ENCODE measurements at regions not wholly inside any gene's neighbourhood (a gene's known extent, or its start where the extent isn't known, plus 50 kb on each side); places are given as distances from the start of the nearest gene placed in this dataset.

- intact Hi-C loops (cut with micrococcal nuclease), result no loop called here
- dilution Hi-C loops (cut with MboI; ENCODE audit: extremely low pct_ligation_motif_present, low sequenced_read_pairs), result no loop called here
- Histone ChIP-seq H3K36me3 (ENCODE audit: control insufficient read depth in 2 of 2, extremely low read depth in 1 of 2, insufficient read depth in 2 of 2, low read length in 2 of 2) (no peaks in the 10 kb centered on the region), H3K9me1 (replicated peaks; ENCODE audit: control insufficient read depth, extremely low read depth, insufficient read depth, low read length) (no peaks in the 10 kb centered on the region), H3K4me2 (ENCODE audit: insufficient read depth, low read length) (no peak overlapping the region), H3K79me2 (ENCODE audit: control insufficient read depth, insufficient read depth, low read length) (no peaks in the 10 kb centered on the region), H3K27ac (ENCODE audit: insufficient read depth, low read depth, low read length) (no peak overlapping the region), H3K9me3 (replicated peaks; ENCODE audit: control insufficient read depth, insufficient read depth, low read length) (no peaks in the 10 kb centered on the region), H3K4me1 (ENCODE audit: control insufficient read depth, extremely low read depth, insufficient read depth, low read length) (no peaks in the 10 kb centered on the region), H4K20me1 (replicated peaks; ENCODE audit: control insufficient read depth, extremely low read depth, insufficient read depth, low read length) (no peaks in the 10 kb centered on the region), H3K27me3 (ENCODE audit: control insufficient read depth in 2 of 2, insufficient read depth in 2 of 2, low read length in 2 of 2) (no peaks in the 10 kb centered on the region), H2AFZ (ENCODE audit: low read depth, low read length) (no peak overlapping the region), H3K4me3 (replicated peaks in 1 of 3; ENCODE audit: insufficient read depth in 1 of 3, low read depth in 1 of 3, low read length in 3 of 3) (no peak overlapping the region), H3K9ac (replicated peaks; ENCODE audit: extremely low read depth, insufficient read depth, low read length) (no peak overlapping the region)
- ChIA-PET CTCF (no interaction called here), POLR2A (no interaction called here)
- FAIRE-seq, result no peak
- DNase-seq (ENCODE audit: low read depth, low spot score), result no peak
- TF ChIP-seq FOS (IDR thresholded peaks at IDR 0.05; ENCODE audit: borderline replicate concordance, insufficient read depth, low read length) (no peak), MYC (IDR thresholded peaks at IDR 0.05; ENCODE audit: low read depth, low read length) (no peak), POLR2AphosphoS5 (IDR thresholded peaks at IDR 0.05; ENCODE audit: insufficient read depth, low read depth, low read length) (no peak), GATA2 (IDR thresholded peaks at IDR 0.05; ENCODE audit: insufficient read depth, insufficient read length, low read depth, low read length) (no peak), JUN (IDR thresholded peaks at IDR 0.05; ENCODE audit: borderline replicate concordance, insufficient read depth, insufficient read length, low read depth) (no peak), EZH2 (IDR thresholded peaks at IDR 0.05; ENCODE audit: borderline replicate concordance, low read depth, low read length, severe bottlenecking) (no peak)
- no TSS peak for BruUV-seq (replicated peaks)
These were observed 130.0 kb downstream of the CPZ start for GRCh38 chr4:8722556-8722955.

- no peak overlapping the region for H3K27ac ChIP-seq (ENCODE audit: insufficient read depth, low read depth, low read length)
- BruUV-seq (replicated peaks), result no TSS peak
- H3K36me3 ChIP-seq (ENCODE audit: control insufficient read depth in 2 of 2, extremely low read depth in 1 of 2, insufficient read depth in 2 of 2, low read length in 2 of 2), result no peaks in the 10 kb centered on the region
- ChIA-PET CTCF (no interaction called here), POLR2A (no interaction called here)
- H3K9me1 ChIP-seq (replicated peaks; ENCODE audit: control insufficient read depth, extremely low read depth, insufficient read depth, low read length), result no peaks in the 10 kb centered on the region
- H3K79me2 ChIP-seq (ENCODE audit: control insufficient read depth, insufficient read depth, low read length), result no peaks in the 10 kb centered on the region
- FAIRE-seq (no peak), DNase-seq (ENCODE audit: low read depth, low spot score) (no peak)
- no peak overlapping the region for H3K9ac ChIP-seq (replicated peaks; ENCODE audit: extremely low read depth, insufficient read depth, low read length)
- H4K20me1 ChIP-seq (replicated peaks; ENCODE audit: control insufficient read depth, extremely low read depth, insufficient read depth, low read length), result no peaks in the 10 kb centered on the region
- no peaks in the 10 kb centered on the region for H3K9me3 ChIP-seq (replicated peaks; ENCODE audit: control insufficient read depth, insufficient read depth, low read length)
- no peaks in the 10 kb centered on the region for H3K27me3 ChIP-seq (ENCODE audit: control insufficient read depth in 2 of 2, insufficient read depth in 2 of 2, low read length in 2 of 2)
- TF ChIP-seq POLR2A (IDR thresholded peaks at IDR 0.05; ENCODE audit: low read depth, low read length), result no peak
- H3K4me3 ChIP-seq (replicated peaks in 1 of 3; ENCODE audit: insufficient read depth in 1 of 3, low read depth in 1 of 3, low read length in 3 of 3), result no peak overlapping the region
- dilution Hi-C loops (cut with MboI; ENCODE audit: extremely low pct_ligation_motif_present, low sequenced_read_pairs) (no loop called here), intact Hi-C loops (cut with micrococcal nuclease) (no loop called here)
- H3K4me1 ChIP-seq (ENCODE audit: control insufficient read depth, extremely low read depth, insufficient read depth, low read length), result no peaks in the 10 kb centered on the region
- no peak overlapping the region for H2AFZ ChIP-seq (ENCODE audit: low read depth, low read length)
- no peak overlapping the region for H3K4me2 ChIP-seq (ENCODE audit: insufficient read depth, low read length)
These were observed 129.1 kb downstream of the CPZ start for GRCh38 chr4:8721621-8722020.
